Adrenal gland (tissue), 9 donors: ENCODE measurements at regions not wholly inside any gene's neighbourhood (a gene's known extent, or its start where the extent isn't known, plus 50 kb on each side); places are given as distances from the start of the nearest gene placed in this dataset.
"Not testable (repeated sequence)": the region's sequence is repeated elsewhere in the genome, so short reads cannot be mapped to it uniquely, and the experiment has no call there.

Experiments
- DNase-seq, 7 donors: peaks; one replicate each; pipeline ENCODE4 v3.0.0-alpha.2; 2019 to 2020
- H3K27ac ChIP-seq, 5 donors: fragments of 200-600 bp; sonication (generic) in 4 of 5; 1 replicate in 3 of 5; 2 replicates in 2 of 5; pipeline versions ENCODE4 v1.5.1 to v1.8.0; 2016 to 2020; ENCODE audit warnings: mild to moderate bottlenecking in 1 of 5
- H3K27me3 ChIP-seq: fragments of 200-600 bp; 2 replicates; pipeline ENCODE4 v1.8.0; 2021
- H3K36me3 ChIP-seq, 2 donors: fragments of 200-600 bp; replicated peaks in 1 of 2; 1 replicate in 1 of 2; 2 replicates in 1 of 2; pipeline versions ENCODE4 v1.5.1 to v1.8.0; 2018 to 2022
- H3K4me1 ChIP-seq, 2 donors: fragments of 200-600 bp; replicated peaks in 1 of 2; 1 replicate in 1 of 2; 2 replicates in 1 of 2; pipeline versions ENCODE4 v1.5.1 to v1.8.0; 2018 to 2021
- H3K4me3 ChIP-seq, 4 donors: fragments of 200-600 bp; sonication (generic) in 3 of 4; one replicate each; pipeline ENCODE4 v1.5.1; 2016 to 2018
- H3K9me3 ChIP-seq, 3 donors: fragments of 200-600 bp; sonication (generic) in 1 of 3; replicated peaks in 1 of 3; 1 replicate in 2 of 3; 2 replicates in 1 of 3; pipeline versions ENCODE4 v1.5.1 to v1.8.0; 2016 to 2021
- WGBS, 4 donors: extraction: QIAGEN DNeasy Blood & Tissue Kit in 2 of 4; methylation state at CpG; one replicate each; pipeline versions ENCODE4 v1.1.5 to v1.1.7; 2013 to 2017; 5-methylcytosine and 5-hydroxymethylcytosine counted together
- intact Hi-C, 2 donors: fragments of 100-400 bp; cut with DNase I; formaldehyde crosslinking; loops; one replicate each; pipeline versions ENCODE4 v1.14.1 to v1.15.0; 2022 to 2023
- donor health status: healthy with polysubstance abuse.
- donor health status: Bipolar disorder and iron deficiency.
- donor health status: DM: yes; HTN: yes; CAD: no.
- donor health status: DM: no; HTN: no; CAD: no.
- donor health status: DM: no; HTN: no; CAD: no.

GRCh38 chr2:111367080-111367479, 246.4 kb downstream of the BCL2L11 start:
- H3K4me3 ChIP-seq, H3K36me3 ChIP-seq, DNase-seq, H3K27ac ChIP-seq, H3K9me3 ChIP-seq, intact Hi-C loops, H3K27me3 ChIP-seq, H3K4me1 ChIP-seq: not testable (repeated sequence)
- 88 to 97% (median 95%) methylated on average over 2 to 3 of the region's 3 CpGs for WGBS, 4 donors

GRCh38 chr2:111367871-111368270, 247.2 kb downstream of the BCL2L11 start:
- H3K27me3 ChIP-seq, H3K4me1 ChIP-seq, intact Hi-C loops, H3K4me3 ChIP-seq, H3K36me3 ChIP-seq, H3K9me3 ChIP-seq, DNase-seq, H3K27ac ChIP-seq: not testable (repeated sequence)
- WGBS, 4 donors = 78 to 100% (median 80%) methylated on average over 1 of the region's 1 CpG

- H3K27me3 ChIP-seq, H3K27ac ChIP-seq, H3K4me3 ChIP-seq, DNase-seq, H3K36me3 ChIP-seq, H3K4me1 ChIP-seq, H3K9me3 ChIP-seq, intact Hi-C loops: not testable (repeated sequence)
- WGBS, 4 donors = no CpG with 5 or more reads among the region's 4 CpGs
Measured at GRCh38 chr2:111368288-111368687, 247.6 kb downstream of the BCL2L11 start.

GRCh38 chr2:111373060-111373459, 252.3 kb downstream of the BCL2L11 start:
- H3K36me3 ChIP-seq, H3K9me3 ChIP-seq, H3K4me1 ChIP-seq, H3K27me3 ChIP-seq, H3K27ac ChIP-seq, DNase-seq, intact Hi-C loops, H3K4me3 ChIP-seq: not testable (repeated sequence)
- WGBS, 4 donors = no CpG with 5 or more reads among the region's 2 CpGs

- H3K36me3 ChIP-seq, H3K27me3 ChIP-seq, H3K9me3 ChIP-seq, H3K4me1 ChIP-seq, intact Hi-C loops, H3K4me3 ChIP-seq, H3K27ac ChIP-seq, DNase-seq: not testable (repeated sequence)
- 83 to 92% (median 89%) methylated on average over 5 of the region's 5 CpGs for WGBS, 4 donors
Measured at GRCh38 chr2:111373989-111374388, 253.3 kb downstream of the BCL2L11 start.

- intact Hi-C loops, H3K27ac ChIP-seq, H3K4me3 ChIP-seq, DNase-seq, H3K9me3 ChIP-seq, H3K36me3 ChIP-seq, H3K27me3 ChIP-seq, H3K4me1 ChIP-seq: not testable (repeated sequence)
- WGBS, 4 donors = 97 to 100% (median 99%) methylated on average over 1 to 2 of the region's 3 CpGs
Measured at GRCh38 chr2:111374734-111375133, 254.0 kb downstream of the BCL2L11 start.

- 78 to 92% (median 85%) methylated on average over 7 to 8 of the region's 8 CpGs for WGBS, 4 donors
- H3K27me3 ChIP-seq, H3K9me3 ChIP-seq, intact Hi-C loops, H3K36me3 ChIP-seq, H3K27ac ChIP-seq, H3K4me3 ChIP-seq, DNase-seq, H3K4me1 ChIP-seq: not testable (repeated sequence)
Measured at GRCh38 chr2:111375320-111375883, 254.7 kb downstream of the BCL2L11 start.

GRCh38 chr2:111376272-111376970, 255.7 kb downstream of the BCL2L11 start:
- H3K4me3 ChIP-seq, H3K9me3 ChIP-seq, DNase-seq, H3K36me3 ChIP-seq, H3K27ac ChIP-seq, intact Hi-C loops, H3K27me3 ChIP-seq, H3K4me1 ChIP-seq: not testable (repeated sequence)
- 40 to 59% (median 58%) methylated on average over 1 to 3 of the region's 9 CpGs; no CpG with 5 or more reads in 1 of the 4 donors for WGBS, 4 donors

- H3K4me3 ChIP-seq, DNase-seq, H3K36me3 ChIP-seq, intact Hi-C loops, H3K9me3 ChIP-seq, H3K27me3 ChIP-seq, H3K27ac ChIP-seq, H3K4me1 ChIP-seq: not testable (repeated sequence)
- WGBS, 4 donors = 67 to 86% (median 73%) methylated on average over 4 to 5 of the region's 7 CpGs
Measured at GRCh38 chr2:111376971-111377352, 256.2 kb downstream of the BCL2L11 start.

GRCh38 chr2:111377386-111377959, 256.8 kb downstream of the BCL2L11 start:
- H3K36me3 ChIP-seq, H3K4me1 ChIP-seq, H3K27me3 ChIP-seq, DNase-seq, H3K27ac ChIP-seq, H3K4me3 ChIP-seq, H3K9me3 ChIP-seq, intact Hi-C loops: not testable (repeated sequence)
- 90 to 97% methylated on average over 3 to 5 of the region's 13 CpGs; no CpG with 5 or more reads in 2 of the 4 donors for WGBS, 4 donors

GRCh38 chr2:111378348-111378747, 257.6 kb downstream of the BCL2L11 start:
- WGBS, 4 donors = no CpG with 5 or more reads among the region's 3 CpGs
- H3K27ac ChIP-seq, H3K36me3 ChIP-seq, DNase-seq, H3K27me3 ChIP-seq, H3K4me3 ChIP-seq, H3K9me3 ChIP-seq, H3K4me1 ChIP-seq, intact Hi-C loops: not testable (repeated sequence)
